ENCODE measurements at regions not wholly inside any gene's neighbourhood (a gene's known extent, or its start where the extent isn't known, plus 50 kb on each side); places are given as distances from the start of the nearest gene placed in this dataset.

- no peak for DNase-seq
These were observed 494.4 kb downstream of the TCERG1L start for GRCh38 chr10:130817046-130817624.

- no peak for DNase-seq
These were observed 493.8 kb downstream of the TCERG1L start for GRCh38 chr10:130817674-130818073.

GRCh38 chr10:130820880-130821482 lies 490.5 kb downstream of the TCERG1L start:
- DNase-seq, result no peak

GRCh38 chr10:130824230-130825014 lies 487.1 kb downstream of the TCERG1L start:
- DNase-seq, result no peak

GRCh38 chr10:130833596-130833995 lies 477.9 kb downstream of the TCERG1L start:
- no peak for DNase-seq

- no peak for DNase-seq
These were observed 477.4 kb downstream of the TCERG1L start for GRCh38 chr10:130834170-130834569.

GRCh38 chr10:130834573-130834972 lies 476.9 kb downstream of the TCERG1L start:
- DNase-seq, result no peak

- no peak for DNase-seq
These were observed 476.5 kb downstream of the TCERG1L start for GRCh38 chr10:130835068-130835467.

- no peak for DNase-seq
These were observed 475.2 kb downstream of the TCERG1L start for GRCh38 chr10:130836344-130836743.

GRCh38 chr10:130843051-130843653 lies 468.4 kb downstream of the TCERG1L start:
- no peak for DNase-seq

- DNase-seq, result no peak
These were observed 467.2 kb downstream of the TCERG1L start for GRCh38 chr10:130844310-130844709.

- DNase-seq, result no peak
These were observed 464.4 kb downstream of the TCERG1L start for GRCh38 chr10:130847170-130847569.

- DNase-seq, result no peak
These were observed 462.7 kb downstream of the TCERG1L start for GRCh38 chr10:130848855-130849254.

GRCh38 chr10:130854151-130854550 lies 457.4 kb downstream of the TCERG1L start:
- no peak for DNase-seq

- no peak for DNase-seq
These were observed 453.8 kb downstream of the TCERG1L start for GRCh38 chr10:130857631-130858295.

- no peak for DNase-seq
These were observed 452.9 kb downstream of the TCERG1L start for GRCh38 chr10:130858626-130859025.

- no peak for DNase-seq
These were observed 452.1 kb downstream of the TCERG1L start for GRCh38 chr10:130859427-130859826.

GRCh38 chr10:130862122-130862521 lies 449.4 kb downstream of the TCERG1L start:
- no peak for DNase-seq

- no peak for DNase-seq
These were observed 448.9 kb downstream of the TCERG1L start for GRCh38 chr10:130862626-130863025.

GRCh38 chr10:130863044-130863443 lies 448.5 kb downstream of the TCERG1L start:
- no peak for DNase-seq

GRCh38 chr10:130864961-130865818 lies 446.3 kb downstream of the TCERG1L start:
- no peak for DNase-seq
